Osteocyte (in vitro differentiated cells): ENCODE measurements at regions not wholly inside any gene's neighbourhood (a gene's known extent, or its start where the extent isn't known, plus 50 kb on each side); places are given as distances from the start of the nearest gene placed in this dataset.
A peak's percentile ranks its signal among the peaks of the same experiment; 100 is the strongest.

ENCODE experiments used
- DNase-seq: peaks from one replicate; pipeline ENCODE4 v3.0.0; 2021; ENCODE audit warnings: mixed read lengths; ENCODE audit not compliant: unreplicated experiment; ENCODE audit errors: extremely low spot score
- H3K27ac Mint-ChIP-seq: one replicate; pipeline ENCODE4 v1.8.0; 2021; ENCODE audit warnings: mild to moderate bottlenecking, mixed read lengths; ENCODE audit not compliant: unreplicated experiment
- H3K27me3 Mint-ChIP-seq: one replicate; pipeline ENCODE4 v1.8.0; 2021; ENCODE audit warnings: mixed read lengths; ENCODE audit not compliant: unreplicated experiment
- H3K36me3 Mint-ChIP-seq: one replicate; pipeline ENCODE4 v1.8.0; 2021; ENCODE audit warnings: mixed read lengths; ENCODE audit not compliant: unreplicated experiment
- H3K4me1 Mint-ChIP-seq: one replicate; pipeline ENCODE4 v1.8.0; 2021; ENCODE audit warnings: mixed read lengths; ENCODE audit not compliant: unreplicated experiment
- H3K4me3 Mint-ChIP-seq: one replicate; pipeline ENCODE4 v1.8.0; 2021; ENCODE audit warnings: mild to moderate bottlenecking, moderate library complexity, mixed read lengths; ENCODE audit not compliant: unreplicated experiment
- H3K9me3 Mint-ChIP-seq: one replicate; pipeline ENCODE4 v1.8.0; 2021; ENCODE audit warnings: mixed read lengths; ENCODE audit not compliant: unreplicated experiment
- CTCF ChIP-seq: fragments of 200-600 bp; sonication (generic); IDR thresholded peaks from 2 replicates; pipeline ENCODE4 v1.5.0; 2021; ENCODE audit warnings: antibody characterized with exemption, mild to moderate bottlenecking, moderate library complexity

- no peak for DNase-seq
- Mint-ChIP-seq H3K9me3 (no peaks in the 10 kb centered on the region), H3K27me3 (peaks cover 55% of the 10 kb centered on the region), H3K4me1 (peaks cover 25% of the 10 kb centered on the region), H3K4me3 (peak overlapping the region; percentile 78), H3K27ac (no peak overlapping the region), H3K36me3 (no peaks in the 10 kb centered on the region)
- peak; percentile 7 for TF ChIP-seq CTCF
Measured at GRCh38 chrX:125205133-125205917, 114.3 kb upstream of the TEX13C start.

GRCh38 chrX:125205918-125206665 lies 113.6 kb upstream of the TEX13C start:
- no peaks in the 10 kb centered on the region for H3K9me3 Mint-ChIP-seq
- H3K27me3 Mint-ChIP-seq: peaks cover 55% of the 10 kb centered on the region
- TF ChIP-seq CTCF: peak; percentile 3
- H3K4me1 Mint-ChIP-seq: peaks cover 25% of the 10 kb centered on the region
- H3K27ac Mint-ChIP-seq: no peak overlapping the region
- no peak for DNase-seq
- H3K4me3 Mint-ChIP-seq: peak overlapping the region; percentile 78
- H3K36me3 Mint-ChIP-seq: no peaks in the 10 kb centered on the region

DNA sequence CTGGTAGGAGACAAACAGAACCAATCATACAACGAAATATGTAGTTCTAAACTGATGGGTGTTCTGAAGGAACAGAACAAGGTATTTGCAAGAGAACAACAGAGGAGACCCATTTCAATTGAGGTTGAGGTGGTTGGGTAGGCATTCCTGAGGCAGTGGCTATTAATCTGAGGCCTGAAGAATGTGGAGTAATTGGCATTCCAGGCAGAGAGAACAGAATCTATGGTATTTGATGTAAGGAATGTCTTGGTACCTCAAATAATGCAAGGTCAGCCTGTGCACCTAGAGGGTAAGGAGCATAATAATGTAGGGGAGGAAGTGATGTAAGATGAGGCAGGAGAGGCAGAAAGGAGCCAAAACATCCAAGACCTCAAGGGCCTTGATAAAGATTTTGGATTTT lies 109.5 kb upstream of the TEX13C start:
- Mint-ChIP-seq H3K27me3 (peaks cover 18% of the 10 kb centered on the region), H3K9me3 (no peaks in the 10 kb centered on the region), H3K4me3 (no peak overlapping the region), H3K27ac (no peak overlapping the region), H3K36me3 (no peaks in the 10 kb centered on the region), H3K4me1 (peaks cover 6% of the 10 kb centered on the region)
- no peak for DNase-seq
- TF ChIP-seq CTCF: no peak

GRCh38 chrX:125219852-125220251 lies 99.8 kb upstream of the TEX13C start:
- DNase-seq: no peak
- no peak for TF ChIP-seq CTCF
- H3K4me1 Mint-ChIP-seq: no peaks in the 10 kb centered on the region
- no peak overlapping the region for H3K4me3 Mint-ChIP-seq
- no peaks in the 10 kb centered on the region for H3K27me3 Mint-ChIP-seq
- H3K27ac Mint-ChIP-seq: no peak overlapping the region
- H3K36me3 Mint-ChIP-seq: no peaks in the 10 kb centered on the region
- H3K9me3 Mint-ChIP-seq: peaks cover 16% of the 10 kb centered on the region

GRCh38 chrX:125236955-125237354 lies 82.7 kb upstream of the TEX13C start:
- H3K27me3 Mint-ChIP-seq: no peaks in the 10 kb centered on the region
- H3K4me1 Mint-ChIP-seq: no peaks in the 10 kb centered on the region
- H3K36me3 Mint-ChIP-seq: no peaks in the 10 kb centered on the region
- DNase-seq: no peak
- peaks cover 20% of the 10 kb centered on the region for H3K9me3 Mint-ChIP-seq
- no peak overlapping the region for H3K27ac Mint-ChIP-seq
- no peak overlapping the region for H3K4me3 Mint-ChIP-seq
- no peak for TF ChIP-seq CTCF
